H1 (cell line): ENCODE measurements at regions not wholly inside any gene's neighbourhood (a gene's known extent, or its start where the extent isn't known, plus 50 kb on each side); places are given as distances from the start of the nearest gene placed in this dataset.
"Not testable (repeated sequence)": the region's sequence is repeated elsewhere in the genome, so short reads cannot be mapped to it uniquely, and the experiment has no call there.

Experiments
- EP300 ChIP-seq, 2 experiments: IDR thresholded peaks; 1 replicate in 1 of 2; 2 replicates in 1 of 2; pipeline ENCODE4 v1.6.1; 2011 to 2012; ENCODE audit warnings: low read depth in 2 of 2, low read length in 2 of 2, mild to moderate bottlenecking in 2 of 2, borderline replicate concordance in 1 of 2, inconsistent platforms in 1 of 2, moderate library complexity in 1 of 2
- POLR2A ChIP-seq, 2 experiments: IDR thresholded peaks; 1 replicate in 1 of 2; 2 replicates in 1 of 2; pipeline ENCODE4 v1.6.1; 2011; ENCODE audit warnings: low read depth in 2 of 2, low read length in 2 of 2, mild to moderate bottlenecking in 2 of 2; ENCODE audit errors: control extremely low read depth in 1 of 2
- SAP30 ChIP-seq: fragments of 300-600 bp; sonication (generic); IDR thresholded peaks from 2 replicates; pipeline ENCODE4 v1.7.1; 2012; ENCODE audit warnings: low read length, moderate library complexity, mild to moderate bottlenecking, inconsistent platforms; ENCODE audit not compliant: insufficient read depth, insufficient replicate concordance
- YY1 ChIP-seq: IDR thresholded peaks from 2 replicates; pipeline ENCODE4 v1.6.1; 2011; ENCODE audit warnings: low read depth, mild to moderate bottlenecking, low read length
- TF ChIP-seq, protein P1 (sequence below): IDR thresholded peaks from 2 replicates; pipeline ENCODE4 v1.6.1; 2011; ENCODE audit warnings: low read length, improper control_type of control experiment
- TF ChIP-seq, protein P2 (sequence below), 3 experiments: IDR thresholded peaks; 1 replicate in 2 of 3; 2 replicates in 1 of 3; pipeline versions ENCODE4 v1.5.1 to v1.6.1; 2011; ENCODE audit warnings: low read length in 3 of 3, mild to moderate bottlenecking in 3 of 3, inconsistent platforms in 2 of 3, low read depth in 1 of 3, moderate library complexity in 1 of 3; ENCODE audit not compliant: insufficient read depth in 1 of 3; ENCODE audit errors: control extremely low read depth in 1 of 3

DNA sequence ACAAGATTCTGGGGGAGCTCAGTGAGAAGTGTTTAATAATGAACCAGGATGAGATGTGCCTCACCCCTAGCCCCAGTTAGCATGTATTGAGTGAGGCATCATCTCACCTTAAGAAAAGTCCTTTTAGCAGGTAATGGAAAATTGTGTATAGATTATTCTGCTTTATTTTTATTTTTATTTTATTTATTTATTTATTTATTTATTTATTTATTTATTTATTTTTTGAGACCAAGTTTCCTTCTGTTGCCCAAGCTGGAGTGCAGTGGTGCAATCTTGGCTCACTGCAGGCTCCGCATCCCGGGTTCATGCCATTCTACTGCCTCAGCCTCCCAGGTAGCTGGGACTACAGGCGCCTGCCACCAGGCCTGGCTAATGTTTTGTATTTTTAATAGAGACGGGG lies 315.8 kb downstream of the ANKRD30A start:
- TF ChIP-seq YY1; POLR2A (IDR thresholded peaks at IDR 0.05; ENCODE audit: control extremely low read depth in 1 of 2, low read depth in 2 of 2, low read length in 2 of 2); SAP30; EP300 (IDR thresholded peaks at IDR 0.05; ENCODE audit: borderline replicate concordance in 1 of 2, low read depth in 2 of 2, low read length in 2 of 2): not testable (repeated sequence)
- TF ChIP-seq, protein P1, sequence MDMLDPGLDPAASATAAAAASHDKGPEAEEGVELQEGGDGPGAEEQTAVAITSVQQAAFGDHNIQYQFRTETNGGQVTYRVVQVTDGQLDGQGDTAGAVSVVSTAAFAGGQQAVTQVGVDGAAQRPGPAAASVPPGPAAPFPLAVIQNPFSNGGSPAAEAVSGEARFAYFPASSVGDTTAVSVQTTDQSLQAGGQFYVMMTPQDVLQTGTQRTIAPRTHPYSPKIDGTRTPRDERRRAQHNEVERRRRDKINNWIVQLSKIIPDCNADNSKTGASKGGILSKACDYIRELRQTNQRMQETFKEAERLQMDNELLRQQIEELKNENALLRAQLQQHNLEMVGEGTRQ: not testable (repeated sequence)
- TF ChIP-seq, protein P2, sequence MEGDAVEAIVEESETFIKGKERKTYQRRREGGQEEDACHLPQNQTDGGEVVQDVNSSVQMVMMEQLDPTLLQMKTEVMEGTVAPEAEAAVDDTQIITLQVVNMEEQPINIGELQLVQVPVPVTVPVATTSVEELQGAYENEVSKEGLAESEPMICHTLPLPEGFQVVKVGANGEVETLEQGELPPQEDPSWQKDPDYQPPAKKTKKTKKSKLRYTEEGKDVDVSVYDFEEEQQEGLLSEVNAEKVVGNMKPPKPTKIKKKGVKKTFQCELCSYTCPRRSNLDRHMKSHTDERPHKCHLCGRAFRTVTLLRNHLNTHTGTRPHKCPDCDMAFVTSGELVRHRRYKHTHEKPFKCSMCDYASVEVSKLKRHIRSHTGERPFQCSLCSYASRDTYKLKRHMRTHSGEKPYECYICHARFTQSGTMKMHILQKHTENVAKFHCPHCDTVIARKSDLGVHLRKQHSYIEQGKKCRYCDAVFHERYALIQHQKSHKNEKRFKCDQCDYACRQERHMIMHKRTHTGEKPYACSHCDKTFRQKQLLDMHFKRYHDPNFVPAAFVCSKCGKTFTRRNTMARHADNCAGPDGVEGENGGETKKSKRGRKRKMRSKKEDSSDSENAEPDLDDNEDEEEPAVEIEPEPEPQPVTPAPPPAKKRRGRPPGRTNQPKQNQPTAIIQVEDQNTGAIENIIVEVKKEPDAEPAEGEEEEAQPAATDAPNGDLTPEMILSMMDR (IDR thresholded peaks at IDR 0.05; ENCODE audit: control extremely low read depth in 1 of 3, insufficient read depth in 1 of 3, low read depth in 1 of 3, low read length in 3 of 3): not testable (repeated sequence)
